ENCODE measurements at regions not wholly inside any gene's neighbourhood (a gene's known extent, or its start where the extent isn't known, plus 50 kb on each side); places are given as distances from the start of the nearest gene placed in this dataset.

- no peak overlapping the region for H3K27ac ChIP-seq (ENCODE audit: low read length)
- no peaks in the 10 kb centered on the region for H3K4me1 ChIP-seq (ENCODE audit: insufficient read depth, low read length)
- no peak overlapping the region for H2AFZ ChIP-seq (ENCODE audit: low read depth, low read length)
- no peaks in the 10 kb centered on the region for H3K9me3 ChIP-seq (ENCODE audit: insufficient read depth, low read length, severe bottlenecking)
- no peaks in the 10 kb centered on the region for H3K79me2 ChIP-seq (ENCODE audit: insufficient read depth, low read length)
- TF ChIP-seq EZH2 (IDR thresholded peaks at IDR 0.05; ENCODE audit: borderline replicate concordance, low read depth, low read length, severe bottlenecking), result no peak
- no peak for TF ChIP-seq CTCF (IDR thresholded peaks at IDR 0.05; ENCODE audit: borderline replicate concordance, extremely low read depth, low read length, poor library complexity, severe bottlenecking)
- ATAC-seq (ENCODE audit: insufficient read depth, low read depth) (no peak), DNase-seq (no peak)
- H3K9ac ChIP-seq (ENCODE audit: low read depth, low read length), result no peak overlapping the region
- H3K36me3 ChIP-seq (ENCODE audit: insufficient read depth, low read length), result no peaks in the 10 kb centered on the region
- no peaks in the 10 kb centered on the region for H4K20me1 ChIP-seq (ENCODE audit: insufficient read depth, low read length)
- H3K4me2 ChIP-seq (ENCODE audit: insufficient read depth, low read length), result no peak overlapping the region
- H3K4me3 ChIP-seq (ENCODE audit: low read depth in 1 of 2, low read length in 2 of 2), result no peak overlapping the region
- H3K27me3 ChIP-seq (ENCODE audit: insufficient read depth, low read length, poor library complexity), result no peaks in the 10 kb centered on the region
These were observed 132.9 kb downstream of the BARX1 start for GRCh38 chr9:93822229-93822628.

- DNase-seq (no peak), ATAC-seq (ENCODE audit: insufficient read depth, low read depth) (no peak)
- Histone ChIP-seq H3K4me3 (ENCODE audit: low read depth in 1 of 2, low read length in 2 of 2) (no peak overlapping the region), H3K36me3 (ENCODE audit: insufficient read depth, low read length) (no peaks in the 10 kb centered on the region), H2AFZ (ENCODE audit: low read depth, low read length) (no peak overlapping the region), H3K79me2 (ENCODE audit: insufficient read depth, low read length) (no peaks in the 10 kb centered on the region), H3K9ac (ENCODE audit: low read depth, low read length) (no peak overlapping the region), H4K20me1 (ENCODE audit: insufficient read depth, low read length) (no peaks in the 10 kb centered on the region), H3K27me3 (ENCODE audit: insufficient read depth, low read length, poor library complexity) (no peaks in the 10 kb centered on the region), H3K27ac (ENCODE audit: low read length) (no peak overlapping the region), H3K4me2 (ENCODE audit: insufficient read depth, low read length) (no peak overlapping the region), H3K9me3 (ENCODE audit: insufficient read depth, low read length, severe bottlenecking) (no peaks in the 10 kb centered on the region), H3K4me1 (ENCODE audit: insufficient read depth, low read length) (no peaks in the 10 kb centered on the region)
- TF ChIP-seq CTCF (IDR thresholded peaks at IDR 0.05; ENCODE audit: borderline replicate concordance, extremely low read depth, low read length, poor library complexity, severe bottlenecking) (no peak), EZH2 (IDR thresholded peaks at IDR 0.05; ENCODE audit: borderline replicate concordance, low read depth, low read length, severe bottlenecking) (no peak)
These were observed 133.8 kb downstream of the BARX1 start for GRCh38 chr9:93821307-93821703.

- TF ChIP-seq CTCF (IDR thresholded peaks at IDR 0.05; ENCODE audit: borderline replicate concordance, extremely low read depth, low read length, poor library complexity, severe bottlenecking), result peak; percentile 18
- no peak for TF ChIP-seq EZH2 (IDR thresholded peaks at IDR 0.05; ENCODE audit: borderline replicate concordance, low read depth, low read length, severe bottlenecking)
- Histone ChIP-seq H3K4me1 (ENCODE audit: insufficient read depth, low read length) (no peaks in the 10 kb centered on the region), H3K4me3 (ENCODE audit: low read depth in 1 of 2, low read length in 2 of 2) (no peak overlapping the region), H4K20me1 (ENCODE audit: insufficient read depth, low read length) (no peaks in the 10 kb centered on the region), H3K9me3 (ENCODE audit: insufficient read depth, low read length, severe bottlenecking) (no peaks in the 10 kb centered on the region), H3K27me3 (ENCODE audit: insufficient read depth, low read length, poor library complexity) (no peaks in the 10 kb centered on the region), H2AFZ (ENCODE audit: low read depth, low read length) (no peak overlapping the region), H3K36me3 (ENCODE audit: insufficient read depth, low read length) (no peaks in the 10 kb centered on the region), H3K79me2 (ENCODE audit: insufficient read depth, low read length) (no peaks in the 10 kb centered on the region), H3K27ac (ENCODE audit: low read length) (no peak overlapping the region), H3K4me2 (ENCODE audit: insufficient read depth, low read length) (no peak overlapping the region), H3K9ac (ENCODE audit: low read depth, low read length) (no peak overlapping the region)
- DNase-seq, result no peak
- no peak for ATAC-seq (ENCODE audit: insufficient read depth, low read depth)
These were observed 134.4 kb downstream of the BARX1 start for GRCh38 chr9:93820667-93821306.

All from DND-41 (cell line).